ENCODE measurements at regions not wholly inside any gene's neighbourhood (a gene's known extent, or its start where the extent isn't known, plus 50 kb on each side); places are given as distances from the start of the nearest gene placed in this dataset.

DNA sequence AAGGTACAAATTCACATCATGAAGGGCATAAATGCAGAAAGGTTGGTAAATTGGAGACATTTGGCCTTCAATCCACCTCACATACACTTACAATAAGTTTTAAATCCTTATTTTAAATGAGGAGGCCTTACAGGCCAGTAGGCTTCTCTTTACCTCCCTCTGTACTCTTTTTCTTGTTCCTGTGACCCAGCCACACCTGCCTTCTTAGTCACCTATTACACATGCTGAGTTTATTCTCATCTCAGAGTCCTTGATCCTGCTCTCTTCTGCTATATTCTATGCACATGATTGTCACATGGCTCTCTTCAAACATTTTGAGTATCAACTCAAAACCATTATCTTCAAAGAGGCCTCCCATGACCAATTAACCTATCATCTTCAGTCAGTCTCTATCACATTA is 491.5 kb downstream of the SATB2 start:
- H3K9me3 ChIP-seq (ENCODE audit: control insufficient read depth, low read depth, low read length) = no peaks in the 10 kb centered on the region
- no peak overlapping the region for H3K27ac ChIP-seq (ENCODE audit: low read length)
- no peak overlapping the region for H3K4me3 ChIP-seq (ENCODE audit: low read length)
- H3K36me3 ChIP-seq (ENCODE audit: control insufficient read depth, low read depth, low read length) = no peaks in the 10 kb centered on the region
- no peak overlapping the region for H3K9ac ChIP-seq (ENCODE audit: low read length)
- H3K4me1 ChIP-seq (ENCODE audit: control insufficient read depth, low read depth, low read length) = no peaks in the 10 kb centered on the region
- no peaks in the 10 kb centered on the region for H3K27me3 ChIP-seq (ENCODE audit: control insufficient read depth, insufficient read depth, low read length)

DNA sequence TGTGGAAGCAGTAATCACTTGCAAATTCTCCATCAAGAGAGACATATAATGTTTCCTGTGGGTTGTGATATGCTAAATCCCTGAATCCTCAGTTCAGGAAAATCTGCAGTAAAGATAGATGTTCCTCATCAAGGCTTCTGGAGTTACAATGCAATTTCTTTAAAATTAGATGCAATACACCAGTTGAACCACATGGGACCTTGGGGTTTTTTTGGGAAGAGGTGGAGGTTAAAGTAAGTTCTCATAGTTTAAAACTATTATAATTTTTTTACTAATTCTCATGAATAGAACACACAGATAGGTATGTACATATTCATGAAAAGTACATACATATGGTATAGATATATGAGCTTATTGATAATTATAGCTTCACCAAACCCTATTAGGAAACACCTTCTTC is 496.2 kb downstream of the SATB2 start:
- Histone ChIP-seq H3K4me1 (ENCODE audit: control insufficient read depth, low read depth, low read length) (no peaks in the 10 kb centered on the region), H3K27me3 (ENCODE audit: control insufficient read depth, insufficient read depth, low read length) (no peaks in the 10 kb centered on the region)

DNA sequence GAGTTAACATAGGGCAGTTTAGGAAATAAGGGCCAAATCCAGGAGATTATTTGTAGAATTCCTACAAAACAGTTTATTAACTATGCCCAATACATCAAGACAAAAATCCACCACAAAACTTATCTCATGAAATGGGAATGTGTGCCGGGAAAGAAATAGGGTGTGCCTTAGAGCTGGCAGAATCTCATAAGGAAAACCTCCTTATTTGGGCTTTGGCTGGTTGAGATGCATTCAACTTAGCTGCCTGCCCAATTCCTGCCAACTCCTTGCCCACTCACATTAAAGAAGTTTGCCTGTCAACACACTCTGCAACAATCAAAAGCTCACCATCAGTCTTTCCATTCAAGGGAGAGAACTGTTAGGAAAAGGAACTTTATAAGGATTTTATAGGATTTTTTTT is 500.6 kb downstream of the SATB2 start:
- H3K9me3 ChIP-seq (ENCODE audit: control insufficient read depth, low read depth, low read length) = no peaks in the 10 kb centered on the region
- H3K4me1 ChIP-seq (ENCODE audit: control insufficient read depth, low read depth, low read length) = no peaks in the 10 kb centered on the region
- no peak overlapping the region for H3K9ac ChIP-seq (ENCODE audit: low read length)
- no peaks in the 10 kb centered on the region for H3K27me3 ChIP-seq (ENCODE audit: control insufficient read depth, insufficient read depth, low read length)
- no peak overlapping the region for H3K4me3 ChIP-seq (ENCODE audit: low read length)
- H3K36me3 ChIP-seq (ENCODE audit: control insufficient read depth, low read depth, low read length) = no peaks in the 10 kb centered on the region
- no peak overlapping the region for H3K27ac ChIP-seq (ENCODE audit: low read length)

More for the DNA sequence above, 496.2 kb downstream of the SATB2 start:
- Histone ChIP-seq H3K9ac (ENCODE audit: low read length) (no peak overlapping the region), H3K4me3 (ENCODE audit: low read length) (no peak overlapping the region), H3K9me3 (ENCODE audit: control insufficient read depth, low read depth, low read length) (no peaks in the 10 kb centered on the region), H3K27ac (ENCODE audit: low read length) (no peak overlapping the region), H3K36me3 (ENCODE audit: control insufficient read depth, low read depth, low read length) (no peaks in the 10 kb centered on the region)

DNA sequence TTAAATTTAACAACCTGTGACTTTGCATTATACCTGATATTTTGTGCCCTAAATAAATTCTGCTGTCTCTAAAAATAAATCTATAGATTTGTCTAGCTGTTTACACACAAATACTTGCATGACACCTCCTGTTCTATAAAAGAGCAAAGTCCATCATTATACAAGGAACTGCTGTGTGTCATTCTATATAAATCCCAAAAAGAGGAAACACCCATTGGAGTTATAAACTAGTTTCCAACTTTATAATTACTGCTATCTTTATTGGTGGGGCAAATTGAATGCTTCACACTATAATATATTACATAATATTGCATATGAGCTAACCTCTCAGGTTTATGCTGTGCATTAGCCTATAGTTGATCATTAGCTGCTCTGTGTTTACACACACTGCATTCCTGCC is 504.4 kb downstream of the SATB2 start:
- no peak overlapping the region for H3K9ac ChIP-seq (ENCODE audit: low read length)
- no peak overlapping the region for H3K4me3 ChIP-seq (ENCODE audit: low read length)
- no peaks in the 10 kb centered on the region for H3K9me3 ChIP-seq (ENCODE audit: control insufficient read depth, low read depth, low read length)
- no peaks in the 10 kb centered on the region for H3K36me3 ChIP-seq (ENCODE audit: control insufficient read depth, low read depth, low read length)
- no peaks in the 10 kb centered on the region for H3K27me3 ChIP-seq (ENCODE audit: control insufficient read depth, insufficient read depth, low read length)
- H3K27ac ChIP-seq (ENCODE audit: low read length) = no peak overlapping the region
- H3K4me1 ChIP-seq (ENCODE audit: control insufficient read depth, low read depth, low read length) = no peaks in the 10 kb centered on the region

DNA sequence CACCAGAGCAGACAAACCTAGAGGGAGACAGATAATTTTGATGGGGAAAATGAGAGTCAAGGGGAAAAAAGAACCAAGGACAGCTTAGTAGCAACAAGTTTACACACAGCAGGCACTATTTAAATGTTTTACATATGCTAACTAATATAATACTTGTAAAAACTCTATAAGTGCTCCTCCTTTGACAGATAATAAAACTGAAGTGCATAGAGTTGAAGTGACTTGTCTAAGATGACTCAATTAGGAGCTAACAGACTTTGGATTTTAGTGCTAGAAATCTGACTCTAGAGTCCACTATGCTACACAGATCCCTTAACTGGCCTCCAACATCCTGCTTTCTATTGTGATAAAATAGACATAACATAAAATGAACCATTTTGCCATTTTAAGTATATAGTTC is 506.9 kb downstream of the SATB2 start:
- H3K27ac ChIP-seq (ENCODE audit: low read length) = no peak overlapping the region
- H3K9ac ChIP-seq (ENCODE audit: low read length) = no peak overlapping the region
- H3K36me3 ChIP-seq (ENCODE audit: control insufficient read depth, low read depth, low read length) = no peaks in the 10 kb centered on the region
- no peaks in the 10 kb centered on the region for H3K9me3 ChIP-seq (ENCODE audit: control insufficient read depth, low read depth, low read length)
- no peaks in the 10 kb centered on the region for H3K27me3 ChIP-seq (ENCODE audit: control insufficient read depth, insufficient read depth, low read length)
- H3K4me3 ChIP-seq (ENCODE audit: low read length) = no peak overlapping the region
- no peaks in the 10 kb centered on the region for H3K4me1 ChIP-seq (ENCODE audit: control insufficient read depth, low read depth, low read length)

DNA sequence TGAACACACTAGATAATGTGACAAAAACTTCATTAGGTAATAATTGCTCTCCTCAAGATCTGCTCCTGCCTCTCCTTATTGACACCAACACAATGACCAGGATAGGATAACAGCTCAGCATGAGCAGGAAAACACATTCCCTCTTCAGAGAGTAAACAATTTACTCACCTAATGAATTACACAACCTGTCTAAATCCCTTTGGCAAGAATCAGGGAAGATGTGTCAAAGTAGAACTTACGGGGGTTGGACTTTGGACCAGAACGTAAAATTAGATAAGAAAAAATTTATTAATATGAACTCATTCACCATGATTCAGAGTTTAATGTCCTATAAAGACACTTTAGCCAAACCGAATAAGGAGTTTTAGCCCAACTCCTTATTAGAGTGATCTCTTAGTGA is 512.2 kb downstream of the SATB2 start:
- no peaks in the 10 kb centered on the region for H3K36me3 ChIP-seq (ENCODE audit: control insufficient read depth, low read depth, low read length)
- no peak overlapping the region for H3K4me3 ChIP-seq (ENCODE audit: low read length)
- H3K27me3 ChIP-seq (ENCODE audit: control insufficient read depth, insufficient read depth, low read length) = no peaks in the 10 kb centered on the region
- H3K27ac ChIP-seq (ENCODE audit: low read length) = no peak overlapping the region
- H3K9ac ChIP-seq (ENCODE audit: low read length) = no peak overlapping the region
- H3K4me1 ChIP-seq (ENCODE audit: control insufficient read depth, low read depth, low read length) = no peaks in the 10 kb centered on the region
- no peaks in the 10 kb centered on the region for H3K9me3 ChIP-seq (ENCODE audit: control insufficient read depth, low read depth, low read length)

DNA sequence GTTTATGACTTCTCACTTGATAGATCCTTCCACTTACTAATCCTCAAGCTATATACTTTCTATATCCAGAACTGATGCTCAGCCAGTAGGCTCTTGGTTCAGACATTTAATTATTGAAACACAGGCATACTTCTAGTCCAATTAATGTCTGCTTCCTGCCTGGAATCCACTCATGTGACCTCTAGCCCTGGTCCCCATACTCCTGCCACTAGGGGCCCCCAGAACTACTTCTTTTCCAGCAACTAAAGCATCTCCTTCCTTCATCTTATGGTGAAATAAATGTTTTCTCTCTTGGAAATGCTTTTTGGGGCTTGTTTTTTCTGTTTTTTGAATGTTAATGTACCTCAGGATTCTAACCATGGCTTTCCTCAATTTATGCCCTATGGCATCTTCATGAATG is 527.6 kb downstream of the SATB2 start:
- Histone ChIP-seq H3K36me3 (ENCODE audit: control insufficient read depth, low read depth, low read length) (no peaks in the 10 kb centered on the region), H3K9ac (ENCODE audit: low read length) (no peak overlapping the region), H3K9me3 (ENCODE audit: control insufficient read depth, low read depth, low read length) (no peaks in the 10 kb centered on the region), H3K27me3 (ENCODE audit: control insufficient read depth, insufficient read depth, low read length) (no peaks in the 10 kb centered on the region), H3K27ac (ENCODE audit: low read length) (no peak overlapping the region), H3K4me1 (ENCODE audit: control insufficient read depth, low read depth, low read length) (no peaks in the 10 kb centered on the region), H3K4me3 (ENCODE audit: low read length) (no peak overlapping the region)

DNA sequence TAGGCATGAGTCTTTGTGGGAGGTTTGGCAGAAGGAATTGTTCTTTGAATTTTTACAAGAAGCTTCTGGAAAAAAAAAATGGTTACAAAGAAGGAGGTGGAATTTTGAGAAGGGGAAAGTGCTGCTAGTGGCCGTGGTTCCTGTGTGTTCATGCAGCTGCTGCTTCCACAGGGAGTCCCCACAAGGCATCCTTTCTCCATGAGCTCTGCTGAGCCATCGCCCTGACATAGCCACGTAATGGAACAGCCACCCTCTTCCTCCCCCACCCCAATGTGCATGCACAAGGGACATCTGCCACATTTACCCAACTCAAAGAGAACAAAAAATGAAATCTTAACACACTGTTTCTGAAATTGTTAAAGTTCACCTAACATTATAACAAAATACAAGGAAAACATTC is 529.7 kb downstream of the SATB2 start:
- Histone ChIP-seq H3K27ac (ENCODE audit: low read length) (no peak overlapping the region), H3K27me3 (ENCODE audit: control insufficient read depth, insufficient read depth, low read length) (no peaks in the 10 kb centered on the region), H3K4me1 (ENCODE audit: control insufficient read depth, low read depth, low read length) (no peaks in the 10 kb centered on the region), H3K36me3 (ENCODE audit: control insufficient read depth, low read depth, low read length) (no peaks in the 10 kb centered on the region), H3K9ac (ENCODE audit: low read length) (no peak overlapping the region), H3K4me3 (ENCODE audit: low read length) (no peak overlapping the region), H3K9me3 (ENCODE audit: control insufficient read depth, low read depth, low read length) (no peaks in the 10 kb centered on the region)

DNA sequence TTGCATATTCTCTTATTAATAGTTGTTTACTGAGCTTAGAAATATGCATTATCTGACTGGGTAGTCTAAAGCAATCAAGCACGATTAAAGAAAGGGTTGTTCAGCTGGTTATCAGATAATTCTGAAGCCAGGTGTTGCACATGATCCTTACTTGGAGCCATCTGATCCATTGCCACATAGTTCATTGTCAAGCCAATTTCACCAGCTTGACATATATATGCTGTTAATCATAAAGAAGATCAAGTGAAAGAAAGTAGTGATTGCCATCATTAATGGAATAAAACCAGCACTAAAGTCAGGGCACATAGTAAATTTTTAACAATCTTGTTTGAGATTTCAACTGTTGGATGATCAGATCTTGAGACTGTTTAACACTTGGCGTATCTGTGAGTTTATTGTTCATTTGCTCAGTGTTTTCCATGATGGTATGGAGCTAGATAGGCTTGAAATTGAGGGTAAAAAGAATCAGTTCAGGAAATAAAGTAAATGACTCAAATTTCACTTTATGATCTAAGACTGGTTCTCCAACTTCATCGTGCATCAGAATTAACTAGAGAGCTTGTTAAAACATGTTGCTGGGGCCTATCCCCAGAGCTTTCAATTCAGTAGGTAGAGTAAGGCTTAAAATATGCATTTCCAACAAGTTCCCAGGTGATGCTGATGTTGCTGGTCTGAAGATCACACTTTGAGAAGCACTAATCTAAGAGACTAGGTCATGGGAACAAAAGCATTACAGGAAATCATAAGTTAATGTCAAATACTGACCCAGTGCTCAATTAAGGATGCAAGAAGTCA is 539.6 kb downstream of the SATB2 start:
- H3K36me3 ChIP-seq (ENCODE audit: control insufficient read depth, low read depth, low read length) = no peaks in the 10 kb centered on the region
- no peaks in the 10 kb centered on the region for H3K9me3 ChIP-seq (ENCODE audit: control insufficient read depth, low read depth, low read length)
- H3K27ac ChIP-seq (ENCODE audit: low read length) = no peak overlapping the region
- H3K4me1 ChIP-seq (ENCODE audit: control insufficient read depth, low read depth, low read length) = no peaks in the 10 kb centered on the region
- H3K27me3 ChIP-seq (ENCODE audit: control insufficient read depth, insufficient read depth, low read length) = no peaks in the 10 kb centered on the region
- no peak overlapping the region for H3K9ac ChIP-seq (ENCODE audit: low read length)
- no peak overlapping the region for H3K4me3 ChIP-seq (ENCODE audit: low read length)

DNA sequence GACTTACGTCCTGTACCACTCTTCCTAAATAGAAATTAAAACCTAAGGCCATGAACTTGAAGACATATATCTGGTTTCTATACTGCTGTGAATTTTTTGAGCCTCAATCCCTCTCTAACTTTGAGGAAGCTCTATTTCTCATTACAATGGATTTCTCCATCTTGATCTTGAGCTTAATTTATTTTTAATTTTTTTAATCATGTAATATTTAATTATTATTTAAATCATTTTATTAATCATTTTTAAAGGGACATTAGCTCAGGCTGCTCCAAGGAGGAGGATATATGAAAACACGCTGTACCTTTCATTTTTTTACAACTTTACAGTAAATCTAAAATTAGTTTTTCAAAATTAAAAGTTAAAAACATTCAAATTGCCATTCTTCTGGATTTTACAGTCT is 540.5 kb downstream of the SATB2 start:
- H3K27me3 ChIP-seq (ENCODE audit: control insufficient read depth, insufficient read depth, low read length) = no peaks in the 10 kb centered on the region
- no peak overlapping the region for H3K27ac ChIP-seq (ENCODE audit: low read length)
- no peaks in the 10 kb centered on the region for H3K4me1 ChIP-seq (ENCODE audit: control insufficient read depth, low read depth, low read length)
- H3K9ac ChIP-seq (ENCODE audit: low read length) = no peak overlapping the region
- no peak overlapping the region for H3K4me3 ChIP-seq (ENCODE audit: low read length)
- H3K36me3 ChIP-seq (ENCODE audit: control insufficient read depth, low read depth, low read length) = no peaks in the 10 kb centered on the region
- H3K9me3 ChIP-seq (ENCODE audit: control insufficient read depth, low read depth, low read length) = no peaks in the 10 kb centered on the region

DNA sequence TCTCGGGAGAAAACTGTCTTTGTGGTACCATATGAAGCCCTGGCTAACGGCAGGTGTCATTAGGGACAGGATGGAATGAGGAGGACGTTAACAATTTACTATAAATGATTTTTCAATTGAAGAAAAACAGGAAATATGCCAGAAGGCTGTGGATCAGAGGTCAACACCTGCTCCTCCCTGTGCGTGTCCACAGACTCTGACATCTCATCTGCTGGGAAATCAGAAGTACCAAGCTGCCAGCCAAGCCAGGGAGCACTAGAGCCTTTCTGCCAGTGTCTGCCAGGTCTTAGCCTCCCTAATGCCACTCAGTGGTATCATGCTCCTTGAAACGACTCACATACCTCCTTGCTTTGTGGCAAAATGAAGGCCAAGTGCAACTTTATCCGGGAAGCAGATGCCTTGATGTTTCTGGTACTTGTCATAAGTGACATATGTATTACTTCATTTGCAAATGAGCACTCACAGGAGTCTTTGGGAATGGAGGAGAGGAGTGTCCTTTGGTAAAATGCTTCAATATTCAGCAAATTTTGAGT is 541.1 kb downstream of the SATB2 start:
- Histone ChIP-seq H3K27ac (ENCODE audit: low read length) (no peak overlapping the region), H3K36me3 (ENCODE audit: control insufficient read depth, low read depth, low read length) (no peaks in the 10 kb centered on the region), H3K4me1 (ENCODE audit: control insufficient read depth, low read depth, low read length) (no peaks in the 10 kb centered on the region)

More for the DNA sequence above, 541.1 kb downstream of the SATB2 start:
- H3K27me3 ChIP-seq (ENCODE audit: control insufficient read depth, insufficient read depth, low read length) = no peaks in the 10 kb centered on the region
- H3K9me3 ChIP-seq (ENCODE audit: control insufficient read depth, low read depth, low read length) = no peaks in the 10 kb centered on the region
- no peak overlapping the region for H3K4me3 ChIP-seq (ENCODE audit: low read length)
- H3K9ac ChIP-seq (ENCODE audit: low read length) = no peak overlapping the region

Measured in iPS-18a (cell line).